Naive thymus-derived CD8-positive, alpha-beta T cell (primary cell): ENCODE measurements at regions not wholly inside any gene's neighbourhood (a gene's known extent, or its start where the extent isn't known, plus 50 kb on each side); places are given as distances from the start of the nearest gene placed in this dataset.
"Not testable (repeated sequence)": the region's sequence is repeated elsewhere in the genome, so short reads cannot be mapped to it uniquely, and the experiment has no call there.

Experiments used
- ATAC-seq, 2 donors: fragments of 150-1000 bp; cut with Tn5 transposase in 1 of 2; sonication (Bioruptor Pico), chemical (Tn5 transposase) in 1 of 2; 1 replicate in 1 of 2; 2 replicates in 1 of 2; pipeline ENCODE4 v1.10.0; 2021; ENCODE audit warnings: mild to moderate bottlenecking in 2 of 2, moderate library complexity in 2 of 2
- POLR2A ChIA-PET: fragments of 350-600 bp; sonication (Branson Sonifier 250); formaldehyde crosslinking; loops from one replicate; lab custom pipeline; 2021; ENCODE audit warnings: antibody characterized with exemption; lab: Charles Lee
- DNase-seq, 10 donors: peaks; one replicate each; pipeline versions ENCODE4 v3.0.0 to v3.0.0-alpha.2; 2020 to 2022
- H3K27ac Mint-ChIP-seq, 10 donors: one replicate each; pipeline ENCODE4 v1.8.0; 2020 to 2022; ENCODE audit warnings: mild to moderate bottlenecking in 10 of 10, mixed read lengths in 10 of 10, moderate library complexity in 4 of 10, inconsistent platforms in 1 of 10
- H3K27me3 Mint-ChIP-seq, 5 donors: one replicate each; pipeline ENCODE4 v1.8.0; 2021 to 2022; ENCODE audit warnings: mixed read lengths in 5 of 5
- H3K36me3 Mint-ChIP-seq, 3 donors: one replicate each; pipeline ENCODE4 v1.8.0; 2020 to 2022; ENCODE audit warnings: mixed read lengths in 3 of 3, mild to moderate bottlenecking in 2 of 3, inconsistent platforms in 1 of 3
- H3K4me1 Mint-ChIP-seq, 4 donors: one replicate each; pipeline ENCODE4 v1.8.0; 2021 to 2022; ENCODE audit warnings: mixed read lengths in 4 of 4
- H3K4me3 Mint-ChIP-seq, 10 donors: one replicate each; pipeline ENCODE4 v1.8.0; 2020 to 2022; ENCODE audit warnings: mild to moderate bottlenecking in 10 of 10, mixed read lengths in 10 of 10, moderate library complexity in 6 of 10, inconsistent platforms in 1 of 10
- H3K9me3 Mint-ChIP-seq, 9 donors: one replicate each; pipeline ENCODE4 v1.8.0; 2020 to 2022; ENCODE audit warnings: mixed read lengths in 9 of 9, mild to moderate bottlenecking in 3 of 9, inconsistent platforms in 1 of 9, moderate library complexity in 1 of 9

DNA sequence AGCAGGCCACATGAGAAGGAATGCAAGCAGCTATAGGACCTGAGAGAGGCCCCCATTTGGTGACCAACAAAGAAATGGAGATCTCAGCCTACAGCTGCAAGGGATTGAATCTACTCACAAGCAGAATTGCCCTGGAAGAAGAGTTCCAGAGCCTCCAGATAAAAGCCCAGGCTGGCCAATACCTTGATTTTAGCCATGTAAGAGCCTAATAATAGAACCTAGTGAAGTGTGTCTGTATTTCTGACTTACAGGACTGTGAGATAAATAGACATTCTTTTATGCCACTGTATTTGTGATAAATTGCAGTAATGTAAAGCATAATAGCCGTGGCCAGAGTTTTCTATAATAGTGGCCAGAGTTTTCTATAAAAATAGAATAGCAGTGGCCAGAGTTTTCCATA lies 254.6 kb downstream of the PYDC2 start:
- Mint-ChIP-seq H3K4me3 (no peak overlapping the region), H3K27ac (peak overlapping the region in 1 of 10 donors; percentile 15), H3K4me1 (no peaks in the 10 kb centered on the region), H3K27me3 (no peaks in the 10 kb centered on the region), H3K36me3 (no peaks in the 10 kb centered on the region), H3K9me3 (peaks cover 0 to 3% (median 0%) of the 10 kb centered on the region in 9 donors)
- ATAC-seq, result no peak
- POLR2A ChIA-PET, result no interaction called here
- no peak for DNase-seq

- DNase-seq (no peak), ATAC-seq (no peak)
- no peaks in the 10 kb centered on the region for H3K4me1 Mint-ChIP-seq
- no peaks in the 10 kb centered on the region for H3K36me3 Mint-ChIP-seq
- H3K9me3 Mint-ChIP-seq, result peaks cover 0 to 8% (median 0%) of the 10 kb centered on the region in 9 donors
- POLR2A ChIA-PET, result no interaction called here
- no peak overlapping the region for H3K27ac Mint-ChIP-seq
- H3K27me3 Mint-ChIP-seq, result no peaks in the 10 kb centered on the region
- H3K4me3 Mint-ChIP-seq, result no peak overlapping the region
Observed at GRCh38 chr3:191721390-191721861, 260.5 kb downstream of the PYDC2 start.

DNA sequence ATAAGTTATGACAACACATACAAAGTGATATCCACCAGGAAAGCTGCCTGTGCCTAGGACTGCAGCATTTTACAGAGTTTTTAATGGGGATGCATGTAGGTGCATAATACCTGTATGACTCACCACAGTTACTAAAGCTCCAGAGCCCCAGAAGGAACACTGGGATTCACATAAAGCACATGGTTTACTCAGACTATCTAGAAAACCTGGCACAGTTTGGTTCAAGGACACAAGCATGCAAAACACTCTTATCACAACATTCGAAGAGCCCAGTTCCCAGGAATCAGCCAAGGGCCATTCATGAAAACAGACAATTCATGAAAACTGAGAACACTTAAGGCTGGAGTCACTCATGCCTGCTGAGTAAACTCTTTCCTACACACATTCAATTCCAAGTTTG lies 261.0 kb downstream of the PYDC2 start:
- ATAC-seq (no peak), DNase-seq (no peak)
- Mint-ChIP-seq H3K36me3 (no peaks in the 10 kb centered on the region), H3K4me3 (no peak overlapping the region), H3K27me3 (no peaks in the 10 kb centered on the region), H3K4me1 (no peaks in the 10 kb centered on the region), H3K9me3 (peaks cover 0 to 8% (median 0%) of the 10 kb centered on the region in 9 donors), H3K27ac (no peak overlapping the region)
- POLR2A ChIA-PET, result no interaction called here

DNA sequence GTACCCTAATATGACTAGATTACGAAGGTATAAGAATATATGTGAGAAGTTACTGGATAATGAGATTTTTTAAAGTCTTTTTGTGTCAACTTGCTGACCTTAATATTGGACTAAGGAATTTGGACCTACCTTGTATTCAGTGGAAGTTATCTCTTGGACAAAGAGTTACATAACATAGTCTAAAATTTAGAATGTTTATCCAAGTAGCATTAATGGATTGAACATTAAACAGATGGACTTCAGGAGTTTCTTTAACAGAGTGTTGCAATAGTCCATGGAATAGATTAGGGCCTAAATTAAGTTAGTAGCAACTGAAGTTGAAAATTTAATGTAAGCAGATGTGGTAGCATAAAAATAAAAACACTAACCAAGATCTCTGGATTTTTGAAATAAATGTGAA lies 266.4 kb downstream of the PYDC2 start:
- peaks cover 0 to 14% (median 2%) of the 10 kb centered on the region in 9 donors for H3K9me3 Mint-ChIP-seq
- ATAC-seq, result no peak
- H3K27ac Mint-ChIP-seq, result no peak overlapping the region
- no peaks in the 10 kb centered on the region for H3K4me1 Mint-ChIP-seq
- DNase-seq, result no peak
- H3K36me3 Mint-ChIP-seq, result no peaks in the 10 kb centered on the region
- H3K4me3 Mint-ChIP-seq, result no peak overlapping the region
- H3K27me3 Mint-ChIP-seq, result no peaks in the 10 kb centered on the region
- POLR2A ChIA-PET, result no interaction called here

GRCh38 chr3:191728186-191728585 lies 267.2 kb downstream of the PYDC2 start:
- DNase-seq (no peak), ATAC-seq (no peak)
- Mint-ChIP-seq H3K9me3 (peaks cover 0 to 22% (median 9%) of the 10 kb centered on the region in 9 donors), H3K4me3 (no peak overlapping the region), H3K27me3 (no peaks in the 10 kb centered on the region), H3K36me3 (no peaks in the 10 kb centered on the region), H3K4me1 (no peaks in the 10 kb centered on the region), H3K27ac (no peak overlapping the region)
- POLR2A ChIA-PET, result no interaction called here

GRCh38 chr3:191737742-191738141 lies 276.8 kb downstream of the PYDC2 start:
- H3K27ac Mint-ChIP-seq, result no peak overlapping the region
- no peak overlapping the region for H3K4me3 Mint-ChIP-seq
- POLR2A ChIA-PET, result no interaction called here
- no peak for ATAC-seq
- no peaks in the 10 kb centered on the region for H3K36me3 Mint-ChIP-seq
- no peak for DNase-seq
- H3K9me3 Mint-ChIP-seq, result peaks cover 4 to 38% (median 18%) of the 10 kb centered on the region in 9 donors
- H3K27me3 Mint-ChIP-seq, result no peaks in the 10 kb centered on the region
- H3K4me1 Mint-ChIP-seq, result no peaks in the 10 kb centered on the region

DNA sequence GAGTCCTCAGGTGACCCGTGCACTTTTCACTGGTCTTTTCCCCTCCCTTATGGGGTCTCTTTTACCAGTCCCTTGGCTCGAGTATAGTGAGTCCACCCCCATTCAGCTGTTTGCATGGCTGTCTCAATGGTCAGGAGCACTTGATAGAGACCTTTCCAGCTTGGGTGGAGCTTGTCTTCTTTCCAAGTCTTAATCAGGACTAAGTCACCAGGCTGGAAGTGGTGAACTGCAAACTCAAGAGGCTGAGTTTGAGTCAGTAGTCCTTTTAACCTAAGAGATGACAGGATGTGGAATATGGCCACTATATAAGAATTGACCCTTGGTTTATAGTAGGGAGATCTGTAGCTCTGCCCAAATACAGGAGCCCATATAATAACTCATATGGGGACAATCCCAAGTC lies 279.7 kb downstream of the PYDC2 start:
- Mint-ChIP-seq H3K27ac (no peak overlapping the region), H3K4me1 (no peaks in the 10 kb centered on the region), H3K4me3 (no peak overlapping the region), H3K9me3 (peaks cover 0 to 36% (median 16%) of the 10 kb centered on the region in 9 donors), H3K27me3 (no peaks in the 10 kb centered on the region), H3K36me3 (no peaks in the 10 kb centered on the region)
- DNase-seq (no peak), ATAC-seq (no peak)
- POLR2A ChIA-PET, result no interaction called here

DNA sequence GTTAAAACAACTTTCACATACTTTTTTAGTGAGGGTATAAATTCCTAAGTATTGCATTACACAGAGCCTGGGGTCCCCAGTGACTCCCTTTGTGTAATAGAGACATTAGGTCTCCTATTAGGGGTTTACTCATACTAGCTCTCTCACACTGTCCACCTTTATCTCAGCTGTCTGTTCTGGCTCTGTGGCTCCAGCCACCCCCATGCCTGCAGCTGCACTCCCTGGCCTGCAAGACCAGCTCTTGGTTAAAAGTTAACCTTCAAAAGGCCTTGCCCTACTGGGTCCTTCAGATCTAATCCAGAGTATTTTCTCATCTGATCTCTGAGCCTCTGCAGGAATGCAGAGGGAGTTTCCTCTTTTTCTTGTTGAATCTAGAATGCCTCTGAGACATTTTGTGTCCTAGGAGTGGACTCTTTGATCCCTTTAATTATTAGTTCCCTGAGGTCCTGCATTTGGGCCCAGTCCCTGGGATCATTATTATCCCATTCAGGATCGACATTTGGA lies 280.9 kb downstream of the PYDC2 start:
- H3K4me3 Mint-ChIP-seq, H3K36me3 Mint-ChIP-seq, ATAC-seq, H3K27ac Mint-ChIP-seq, POLR2A ChIA-PET, H3K4me1 Mint-ChIP-seq, H3K27me3 Mint-ChIP-seq, DNase-seq: not testable (repeated sequence)
- H3K9me3 Mint-ChIP-seq, result peaks cover 0 to 31% (median 16%) of the 10 kb centered on the region in 9 donors

- no peak for ATAC-seq
- POLR2A ChIA-PET, result no interaction called here
- Mint-ChIP-seq H3K27me3 (no peaks in the 10 kb centered on the region), H3K9me3 (peaks cover 0 to 31% (median 15%) of the 10 kb centered on the region in 9 donors), H3K4me3 (no peak overlapping the region), H3K4me1 (no peaks in the 10 kb centered on the region), H3K27ac (no peak overlapping the region), H3K36me3 (no peaks in the 10 kb centered on the region)
- no peak for DNase-seq
Observed at GRCh38 chr3:191743283-191743682, 282.3 kb downstream of the PYDC2 start.

DNA sequence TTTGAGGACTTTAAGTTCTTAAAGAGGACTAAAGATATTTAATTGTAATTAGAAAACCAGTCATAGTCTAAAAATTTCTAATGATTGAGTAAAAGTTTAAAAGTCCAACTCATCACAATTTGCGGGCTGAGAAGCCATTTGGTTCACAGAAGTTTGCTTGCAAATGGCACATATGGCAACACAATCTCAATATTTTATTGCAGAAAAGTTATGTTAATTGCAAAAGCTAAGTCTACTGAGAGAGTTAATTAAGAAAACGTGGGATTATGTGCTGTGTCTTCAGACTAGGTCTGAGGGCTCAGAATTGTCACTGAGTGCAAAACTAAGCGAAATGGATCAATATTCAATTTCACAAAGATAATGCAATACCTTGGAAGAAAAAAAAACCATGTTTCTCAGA lies 289.7 kb downstream of the PYDC2 start:
- POLR2A ChIA-PET, result no interaction called here
- H3K9me3 Mint-ChIP-seq, result peaks cover 0 to 7% (median 0%) of the 10 kb centered on the region in 9 donors
- no peaks in the 10 kb centered on the region for H3K4me1 Mint-ChIP-seq

DNA sequence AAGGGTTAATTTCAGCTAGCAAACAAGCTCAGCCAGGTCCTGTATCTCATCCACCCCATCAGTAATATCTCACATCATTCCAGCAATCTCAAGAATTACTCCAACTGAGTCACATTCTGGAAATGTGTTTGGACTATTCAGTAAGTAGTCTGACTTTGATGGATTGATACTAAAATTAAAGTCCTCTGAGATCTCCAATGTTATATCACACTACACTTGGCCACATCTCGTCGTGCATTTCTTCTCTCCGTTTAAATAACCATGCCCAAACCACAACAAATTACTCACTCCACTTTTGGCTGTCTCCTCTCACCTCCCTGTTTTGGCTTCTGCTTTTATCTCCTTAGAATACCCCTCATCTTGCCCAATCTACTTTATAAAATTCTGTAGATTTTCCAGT lies 292.2 kb downstream of the PYDC2 start:
- Mint-ChIP-seq H3K36me3 (no peaks in the 10 kb centered on the region), H3K27ac (no peak overlapping the region), H3K4me1 (no peaks in the 10 kb centered on the region), H3K9me3 (peaks cover 0 to 10% (median 5%) of the 10 kb centered on the region in 9 donors), H3K27me3 (no peaks in the 10 kb centered on the region), H3K4me3 (no peak overlapping the region)
- ATAC-seq (no peak), DNase-seq (no peak)
- POLR2A ChIA-PET, result no interaction called here

More for the DNA sequence above, 289.7 kb downstream of the PYDC2 start:
- Mint-ChIP-seq H3K36me3 (no peaks in the 10 kb centered on the region), H3K27ac (no peak overlapping the region), H3K4me3 (no peak overlapping the region), H3K27me3 (no peaks in the 10 kb centered on the region)
- DNase-seq (no peak), ATAC-seq (no peak)

DNA sequence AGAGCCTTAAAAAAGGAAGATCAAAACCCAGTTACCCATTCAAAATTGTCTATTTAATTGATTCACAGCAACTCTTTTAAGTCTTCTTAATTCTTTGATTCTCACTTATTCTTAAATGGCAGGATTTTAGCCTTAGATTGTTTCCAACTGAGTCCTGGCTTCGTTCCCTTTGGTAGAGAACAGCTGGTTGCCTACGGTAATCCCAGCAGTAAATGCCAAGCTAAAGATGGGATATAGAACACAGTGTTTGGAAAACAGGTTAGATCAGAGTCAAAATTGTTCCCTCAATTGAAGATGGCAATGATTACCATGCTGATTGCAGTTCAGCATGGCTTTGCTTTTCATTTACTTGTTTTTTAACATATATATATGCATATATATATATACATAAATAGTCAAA lies 300.9 kb downstream of the PYDC2 start:
- ATAC-seq, result no peak
- Mint-ChIP-seq H3K9me3 (peaks cover 0 to 15% (median 4%) of the 10 kb centered on the region in 9 donors), H3K36me3 (no peaks in the 10 kb centered on the region), H3K4me1 (no peaks in the 10 kb centered on the region), H3K4me3 (no peak overlapping the region), H3K27me3 (no peaks in the 10 kb centered on the region), H3K27ac (no peak overlapping the region)
- POLR2A ChIA-PET, result no interaction called here
- no peak for DNase-seq

DNA sequence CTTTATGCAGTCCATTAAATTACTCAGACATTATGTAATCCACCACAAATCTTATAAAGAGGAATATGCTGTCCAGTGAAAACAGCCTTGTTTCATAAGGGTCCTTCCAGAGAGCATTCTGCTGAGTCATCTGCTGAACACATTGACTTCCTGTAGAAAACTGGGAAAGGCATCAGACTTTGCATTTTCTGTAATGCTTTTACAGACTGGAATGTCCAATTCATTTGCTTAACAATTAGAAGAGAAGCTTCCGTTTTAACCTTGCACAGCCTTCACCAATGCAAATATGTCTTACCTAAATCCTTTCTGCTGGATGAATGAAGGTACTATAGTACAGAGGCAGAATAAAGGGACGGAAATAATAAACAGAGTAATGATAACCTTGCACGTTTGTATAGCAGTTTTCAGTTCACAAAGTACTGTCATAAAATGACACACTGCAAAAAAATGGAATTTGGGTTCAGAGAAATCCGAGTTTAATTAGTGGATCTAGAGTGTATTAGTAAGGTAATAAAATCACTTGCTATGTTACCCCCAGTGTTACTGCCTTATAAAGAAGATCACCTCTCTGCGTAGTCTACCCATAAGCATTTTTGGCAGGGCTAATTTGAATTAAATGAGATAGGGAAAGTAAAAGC lies 301.5 kb downstream of the PYDC2 start:
- H3K36me3 Mint-ChIP-seq, result no peaks in the 10 kb centered on the region
- no peak overlapping the region for H3K27ac Mint-ChIP-seq
- POLR2A ChIA-PET, result no interaction called here
- H3K9me3 Mint-ChIP-seq, result peaks cover 0 to 12% (median 6%) of the 10 kb centered on the region in 9 donors
- DNase-seq, result no peak
- no peak overlapping the region for H3K4me3 Mint-ChIP-seq
- H3K27me3 Mint-ChIP-seq, result no peaks in the 10 kb centered on the region
- H3K4me1 Mint-ChIP-seq, result no peaks in the 10 kb centered on the region
- no peak for ATAC-seq

- ATAC-seq, result no peak
- POLR2A ChIA-PET, result no interaction called here
- no peak overlapping the region for H3K27ac Mint-ChIP-seq
- no peak for DNase-seq
- no peaks in the 10 kb centered on the region for H3K4me1 Mint-ChIP-seq
- peaks cover 2 to 12% (median 8%) of the 10 kb centered on the region in 9 donors for H3K9me3 Mint-ChIP-seq
- no peaks in the 10 kb centered on the region for H3K27me3 Mint-ChIP-seq
- H3K4me3 Mint-ChIP-seq, result no peak overlapping the region
- H3K36me3 Mint-ChIP-seq, result no peaks in the 10 kb centered on the region
Observed at GRCh38 chr3:191768421-191768820, 307.5 kb downstream of the PYDC2 start.
